ENCODE measurements at regions not wholly inside any gene's neighbourhood (a gene's known extent, or its start where the extent isn't known, plus 50 kb on each side); places are given as distances from the start of the nearest gene placed in this dataset.

DNA sequence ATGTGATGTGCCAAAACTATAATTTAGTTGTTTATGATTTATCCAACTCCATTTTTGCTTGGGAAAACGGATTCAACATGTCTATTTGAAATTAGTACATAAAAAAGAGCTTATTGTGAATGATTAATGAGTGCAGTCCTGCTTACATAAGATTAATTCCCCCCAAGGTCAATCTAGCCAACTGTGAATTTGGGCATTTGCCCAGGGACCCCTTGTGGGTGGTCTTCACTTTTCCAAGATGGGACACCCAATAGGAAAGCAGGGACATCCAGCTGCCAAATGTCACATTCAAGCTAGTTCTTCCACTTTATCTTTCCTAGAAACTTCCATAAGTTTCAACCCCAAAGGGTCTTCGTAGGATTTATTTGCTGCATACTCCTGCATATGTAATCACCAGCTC lies 362.4 kb upstream of the PKN2 start:
- TF ChIP-seq, protein P1, sequence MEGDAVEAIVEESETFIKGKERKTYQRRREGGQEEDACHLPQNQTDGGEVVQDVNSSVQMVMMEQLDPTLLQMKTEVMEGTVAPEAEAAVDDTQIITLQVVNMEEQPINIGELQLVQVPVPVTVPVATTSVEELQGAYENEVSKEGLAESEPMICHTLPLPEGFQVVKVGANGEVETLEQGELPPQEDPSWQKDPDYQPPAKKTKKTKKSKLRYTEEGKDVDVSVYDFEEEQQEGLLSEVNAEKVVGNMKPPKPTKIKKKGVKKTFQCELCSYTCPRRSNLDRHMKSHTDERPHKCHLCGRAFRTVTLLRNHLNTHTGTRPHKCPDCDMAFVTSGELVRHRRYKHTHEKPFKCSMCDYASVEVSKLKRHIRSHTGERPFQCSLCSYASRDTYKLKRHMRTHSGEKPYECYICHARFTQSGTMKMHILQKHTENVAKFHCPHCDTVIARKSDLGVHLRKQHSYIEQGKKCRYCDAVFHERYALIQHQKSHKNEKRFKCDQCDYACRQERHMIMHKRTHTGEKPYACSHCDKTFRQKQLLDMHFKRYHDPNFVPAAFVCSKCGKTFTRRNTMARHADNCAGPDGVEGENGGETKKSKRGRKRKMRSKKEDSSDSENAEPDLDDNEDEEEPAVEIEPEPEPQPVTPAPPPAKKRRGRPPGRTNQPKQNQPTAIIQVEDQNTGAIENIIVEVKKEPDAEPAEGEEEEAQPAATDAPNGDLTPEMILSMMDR (IDR thresholded peaks at IDR 0.05): no peak
- TF ChIP-seq POLR2A (IDR thresholded peaks at IDR 0.05): no peak
